ENCODE measurements at regions not wholly inside any gene's neighbourhood (a gene's known extent, or its start where the extent isn't known, plus 50 kb on each side); places are given as distances from the start of the nearest gene placed in this dataset.
A peak's percentile ranks its signal among the peaks of the same experiment; 100 is the strongest.

DNA sequence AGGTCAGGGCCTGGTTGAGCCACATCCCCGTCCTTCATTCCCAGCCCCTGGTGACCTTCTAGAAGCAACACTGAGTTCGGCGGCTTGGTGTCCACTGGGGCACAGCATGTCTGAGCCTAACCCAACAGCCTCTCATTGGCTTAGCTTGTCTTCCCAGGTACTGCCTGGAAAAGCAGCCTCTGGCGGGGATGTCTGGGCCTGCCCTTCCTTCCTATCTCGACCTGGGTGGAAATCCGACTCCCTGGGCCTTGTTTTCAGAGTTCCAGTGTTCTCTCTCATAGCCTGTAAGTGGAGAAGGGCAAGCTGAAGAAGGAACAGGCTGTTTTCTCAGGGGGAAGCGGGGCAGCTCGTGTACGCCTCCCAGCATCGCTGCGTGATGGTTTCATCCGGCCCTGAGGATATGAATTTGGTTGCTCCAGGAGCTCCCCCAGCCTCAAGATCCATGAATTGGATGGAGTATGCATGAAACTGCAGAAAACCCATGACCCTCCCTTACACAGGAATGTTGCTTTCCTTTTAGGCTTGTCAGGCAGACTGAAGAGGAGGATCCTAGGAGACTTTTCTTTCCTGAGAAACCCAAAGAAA lies 116.5 kb upstream of the IRF2BP2 start (continued):
- TF ChIP-seq ZNF776 (tag by site-specific recombination; IDR thresholded peaks at IDR 0.05; ENCODE audit: borderline replicate concordance) (no peak), REPIN1 (tag by site-specific recombination; IDR thresholded peaks at IDR 0.05; ENCODE audit: low read depth) (no peak), ZNF473 (tag by site-specific recombination; IDR thresholded peaks at IDR 0.05) (no peak), ZNF600 (tag by site-specific recombination; IDR thresholded peaks at IDR 0.05) (peak; percentile 52), ZNF211 (tag by site-specific recombination; IDR thresholded peaks at IDR 0.05; ENCODE audit: low read depth) (no peak), ZXDB (tag by site-specific recombination; IDR thresholded peaks at IDR 0.05) (peak; percentile 52; the same call in 1 of the 2 replicates), GFI1B (tag by site-specific recombination; IDR thresholded peaks at IDR 0.05) (no peak), ZNF19 (tag by site-specific recombination; IDR thresholded peaks at IDR 0.05; ENCODE audit: low read depth) (no peak), PRDM4 (tag by site-specific recombination; IDR thresholded peaks at IDR 0.05) (no peak), ZNF843 (tag by site-specific recombination; IDR thresholded peaks at IDR 0.05) (no peak), ZNF155 (tag by site-specific recombination; IDR thresholded peaks at IDR 0.05) (no peak), ZNF292 (tag by site-specific recombination; IDR thresholded peaks at IDR 0.05; ENCODE audit: borderline replicate concordance, low read depth) (no peak), ZEB2 (tag by site-specific recombination; IDR thresholded peaks at IDR 0.05) (no peak), SP3 (tag by site-specific recombination; IDR thresholded peaks at IDR 0.05) (no peak), ZNF548 (tag by site-specific recombination; IDR thresholded peaks at IDR 0.05) (no peak), ZNF596 (tag by site-specific recombination; IDR thresholded peaks at IDR 0.05) (no peak), ZNF571 (tag by site-specific recombination; IDR thresholded peaks at IDR 0.05) (no peak), ZNF785 (tag by site-specific recombination; IDR thresholded peaks at IDR 0.05) (no peak), ZFP37 (tag by site-specific recombination; IDR thresholded peaks at IDR 0.05) (no peak), HOXC10 (CRISPR knock-in tag; IDR thresholded peaks at IDR 0.05) (no peak), GLIS1 (tag by site-specific recombination; IDR thresholded peaks at IDR 0.05) (no peak), ZNF354C (tag by site-specific recombination; IDR thresholded peaks at IDR 0.05; ENCODE audit: borderline replicate concordance, low read depth) (no peak), ZNF184 (tag by site-specific recombination; IDR thresholded peaks at IDR 0.05) (no peak), ZNF549 (tag by site-specific recombination; IDR thresholded peaks at IDR 0.05) (no peak), ZNF391 (tag by site-specific recombination; IDR thresholded peaks at IDR 0.05; ENCODE audit: borderline replicate concordance, low read depth) (no peak), ZNF202 (tag by site-specific recombination; IDR thresholded peaks at IDR 0.05; ENCODE audit: borderline replicate concordance) (no peak), ZNF585B (tag by site-specific recombination; IDR thresholded peaks at IDR 0.05) (no peak), ZNF624 (tag by site-specific recombination; IDR thresholded peaks at IDR 0.05) (no peak), ZNF792 (tag by site-specific recombination; IDR thresholded peaks at IDR 0.05) (no peak), KLF1 (tag by site-specific recombination; IDR thresholded peaks at IDR 0.05) (no peak), ZBTB10 (tag by site-specific recombination; IDR thresholded peaks at IDR 0.05) (no peak)
- TF ChIP-seq, protein P1, sequence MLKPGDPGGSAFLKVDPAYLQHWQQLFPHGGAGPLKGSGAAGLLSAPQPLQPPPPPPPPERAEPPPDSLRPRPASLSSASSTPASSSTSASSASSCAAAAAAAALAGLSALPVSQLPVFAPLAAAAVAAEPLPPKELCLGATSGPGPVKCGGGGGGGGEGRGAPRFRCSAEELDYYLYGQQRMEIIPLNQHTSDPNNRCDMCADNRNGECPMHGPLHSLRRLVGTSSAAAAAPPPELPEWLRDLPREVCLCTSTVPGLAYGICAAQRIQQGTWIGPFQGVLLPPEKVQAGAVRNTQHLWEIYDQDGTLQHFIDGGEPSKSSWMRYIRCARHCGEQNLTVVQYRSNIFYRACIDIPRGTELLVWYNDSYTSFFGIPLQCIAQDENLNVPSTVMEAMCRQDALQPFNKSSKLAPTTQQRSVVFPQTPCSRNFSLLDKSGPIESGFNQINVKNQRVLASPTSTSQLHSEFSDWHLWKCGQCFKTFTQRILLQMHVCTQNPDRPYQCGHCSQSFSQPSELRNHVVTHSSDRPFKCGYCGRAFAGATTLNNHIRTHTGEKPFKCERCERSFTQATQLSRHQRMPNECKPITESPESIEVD (tag by site-specific recombination; IDR thresholded peaks at IDR 0.05), result no peak
- TF ChIP-seq, protein P2, sequence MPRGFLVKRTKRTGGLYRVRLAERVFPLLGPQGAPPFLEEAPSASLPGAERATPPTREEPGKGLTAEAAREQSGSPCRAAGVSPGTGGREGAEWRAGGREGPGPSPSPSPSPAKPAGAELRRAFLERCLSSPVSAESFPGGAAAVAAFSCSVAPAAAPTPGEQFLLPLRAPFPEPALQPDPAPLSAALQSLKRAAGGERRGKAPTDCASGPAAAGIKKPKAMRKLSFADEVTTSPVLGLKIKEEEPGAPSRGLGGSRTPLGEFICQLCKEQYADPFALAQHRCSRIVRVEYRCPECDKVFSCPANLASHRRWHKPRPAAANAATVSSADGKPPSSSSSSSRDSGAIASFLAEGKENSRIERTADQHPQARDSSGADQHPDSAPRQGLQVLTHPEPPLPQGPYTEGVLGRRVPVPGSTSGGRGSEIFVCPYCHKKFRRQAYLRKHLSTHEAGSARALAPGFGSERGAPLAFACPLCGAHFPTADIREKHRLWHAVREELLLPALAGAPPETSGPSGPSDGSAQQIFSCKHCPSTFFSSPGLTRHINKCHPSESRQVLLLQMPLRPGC (tag by site-specific recombination; IDR thresholded peaks at IDR 0.05), result no peak

All from HEK293 (cell line).